CD4-positive, alpha-beta T cell (primary cell): ENCODE measurements at regions not wholly inside any gene's neighbourhood (a gene's known extent, or its start where the extent isn't known, plus 50 kb on each side); places are given as distances from the start of the nearest gene placed in this dataset.

Experiments
- ATAC-seq: fragments of 200-7000 bp; cut with Tn5 transposase; one replicate; pipeline ENCODE4 v1.10.0; 2022; ENCODE audit warnings: mild to moderate bottlenecking; ENCODE audit not compliant: poor library complexity
- CTCF ChIA-PET: fragments of 350-600 bp; sonication (Branson Sonifier 250); formaldehyde crosslinking; loops from one replicate; lab custom pipeline; 2021; ENCODE audit warnings: antibody characterized with exemption, inconsistent platforms; lab: Charles Lee
- POLR2A ChIA-PET: fragments of 350-600 bp; sonication (Branson Sonifier 250); formaldehyde crosslinking; loops from one replicate; lab custom pipeline; 2021; ENCODE audit warnings: antibody characterized with exemption, inconsistent platforms; lab: Charles Lee
- DNase-seq, 14 experiments: peaks; one replicate each; pipeline ENCODE4 v3.0.0-alpha.2; 2013 to 2020; ENCODE audit warnings: mixed read lengths in 2 of 14
- H3K27ac ChIP-seq, 2 donors: one replicate each; pipeline versions ENCODE4 v1.5.1 to v1.7.0; 2013; ENCODE audit warnings: low read length in 2 of 2, low read depth in 1 of 2, mild to moderate bottlenecking in 1 of 2
- H3K27me3 ChIP-seq, 2 experiments: 1 replicate in 1 of 2; 2 replicates in 1 of 2; pipeline versions ENCODE4 v1.6.1 to v1.7.0; 2013; ENCODE audit warnings: low read length in 2 of 2, control low read depth in 1 of 2, mild to moderate bottlenecking in 1 of 2, moderate library complexity in 1 of 2; ENCODE audit not compliant: insufficient read depth in 2 of 2, control insufficient read depth in 1 of 2
- H3K36me3 ChIP-seq: one replicate; pipeline ENCODE4 v1.6.1; 2013; ENCODE audit warnings: low read length, control low read depth; ENCODE audit not compliant: insufficient read depth
- H3K4me1 ChIP-seq: one replicate; pipeline ENCODE4 v1.6.1; 2013; ENCODE audit warnings: low read length, control low read depth; ENCODE audit not compliant: insufficient read depth
- H3K4me3 ChIP-seq: one replicate; pipeline ENCODE4 v1.5.1; 2013; ENCODE audit warnings: mild to moderate bottlenecking, low read length, moderate library complexity
- H3K9me3 ChIP-seq, 2 experiments: 1 replicate in 1 of 2; 2 replicates in 1 of 2; pipeline versions ENCODE4 v1.6.1 to v1.7.0; 2013; ENCODE audit warnings: low read length in 2 of 2, mild to moderate bottlenecking in 2 of 2, control low read depth in 1 of 2, moderate library complexity in 1 of 2; ENCODE audit not compliant: control insufficient read depth in 1 of 2, insufficient read depth in 1 of 2
- H3K27ac Mint-ChIP-seq: one replicate; pipeline ENCODE4 v1.8.0; 2020; ENCODE audit warnings: mixed read lengths
- H3K27me3 Mint-ChIP-seq: one replicate; pipeline ENCODE4 v1.8.0; 2021; ENCODE audit warnings: mixed read lengths
- H3K36me3 Mint-ChIP-seq: one replicate; pipeline ENCODE4 v1.8.0; 2021; ENCODE audit warnings: low read depth, mixed read lengths
- H3K4me1 Mint-ChIP-seq: one replicate; pipeline ENCODE4 v1.8.0; 2021; ENCODE audit warnings: low read depth, mixed read lengths
- H3K4me3 Mint-ChIP-seq: one replicate; pipeline ENCODE4 v1.8.0; 2020; ENCODE audit warnings: mild to moderate bottlenecking, mixed read lengths
- H3K9me3 Mint-ChIP-seq: one replicate; pipeline ENCODE4 v1.8.0; 2020; ENCODE audit warnings: mixed read lengths
- intact Hi-C, 2 experiments: fragments of 100-400 bp; cut with DNase I in 1 of 2; cut with micrococcal nuclease in 1 of 2; formaldehyde crosslinking; loops; one replicate each; pipeline versions ENCODE4 v1.15.1 to v1.9.0; 2023 to 2025; cut with DNase I, micrococcal nuclease
- TF ChIP-seq, protein P1 (sequence below): fragments of 200-600 bp; IDR thresholded peaks from one replicate; pipeline ENCODE4 v1.8.0; 2022; ENCODE audit warnings: antibody characterized with exemption, mild to moderate bottlenecking

- Mint-ChIP-seq H3K36me3 (no peaks in the 10 kb centered on the region), H3K27me3 (no peaks in the 10 kb centered on the region), H3K4me3 (no peak overlapping the region), H3K4me1 (no peaks in the 10 kb centered on the region), H3K27ac (no peak overlapping the region), H3K9me3 (no peaks in the 10 kb centered on the region)
- H3K4me3 ChIP-seq, result no peak overlapping the region
- no peak overlapping the region for H3K27ac ChIP-seq
- H3K9me3 ChIP-seq, result no peaks in the 10 kb centered on the region
- ATAC-seq (no peak), DNase-seq (no peak)
- TF ChIP-seq, protein P1, sequence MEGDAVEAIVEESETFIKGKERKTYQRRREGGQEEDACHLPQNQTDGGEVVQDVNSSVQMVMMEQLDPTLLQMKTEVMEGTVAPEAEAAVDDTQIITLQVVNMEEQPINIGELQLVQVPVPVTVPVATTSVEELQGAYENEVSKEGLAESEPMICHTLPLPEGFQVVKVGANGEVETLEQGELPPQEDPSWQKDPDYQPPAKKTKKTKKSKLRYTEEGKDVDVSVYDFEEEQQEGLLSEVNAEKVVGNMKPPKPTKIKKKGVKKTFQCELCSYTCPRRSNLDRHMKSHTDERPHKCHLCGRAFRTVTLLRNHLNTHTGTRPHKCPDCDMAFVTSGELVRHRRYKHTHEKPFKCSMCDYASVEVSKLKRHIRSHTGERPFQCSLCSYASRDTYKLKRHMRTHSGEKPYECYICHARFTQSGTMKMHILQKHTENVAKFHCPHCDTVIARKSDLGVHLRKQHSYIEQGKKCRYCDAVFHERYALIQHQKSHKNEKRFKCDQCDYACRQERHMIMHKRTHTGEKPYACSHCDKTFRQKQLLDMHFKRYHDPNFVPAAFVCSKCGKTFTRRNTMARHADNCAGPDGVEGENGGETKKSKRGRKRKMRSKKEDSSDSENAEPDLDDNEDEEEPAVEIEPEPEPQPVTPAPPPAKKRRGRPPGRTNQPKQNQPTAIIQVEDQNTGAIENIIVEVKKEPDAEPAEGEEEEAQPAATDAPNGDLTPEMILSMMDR, result no peak
- H3K27me3 ChIP-seq, result no peaks in the 10 kb centered on the region
- ChIA-PET CTCF (no interaction called here), POLR2A (no interaction called here)
- intact Hi-C loops, result no loop called here
- no peaks in the 10 kb centered on the region for H3K4me1 ChIP-seq
- H3K36me3 ChIP-seq, result no peaks in the 10 kb centered on the region
Observed at GRCh38 chr2:153072813-153073212, 354.4 kb downstream of the ARL6IP6 start.

DNA sequence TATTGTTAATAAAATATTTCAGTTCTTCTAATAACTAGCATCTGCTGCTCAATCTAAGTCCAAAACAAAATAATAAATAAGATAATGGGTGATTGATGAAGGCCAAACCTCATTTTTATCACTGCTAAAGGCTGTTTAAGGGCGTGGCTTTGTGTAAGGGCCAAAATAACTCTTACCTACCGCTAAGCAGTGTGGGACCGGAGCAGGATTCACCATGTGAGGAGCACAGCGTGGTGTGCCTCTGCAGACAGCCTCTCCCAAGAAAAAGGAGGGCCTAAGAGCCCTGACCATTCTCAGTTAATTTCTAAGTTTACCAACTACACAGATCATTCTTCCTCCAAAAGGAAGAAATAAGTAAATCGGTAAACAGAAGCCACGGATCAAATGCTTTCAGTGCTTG, 353.7 kb downstream of the ARL6IP6 start:
- Histone ChIP-seq H3K27me3 (no peaks in the 10 kb centered on the region), H3K4me3 (no peak overlapping the region), H3K36me3 (no peaks in the 10 kb centered on the region), H3K4me1 (no peaks in the 10 kb centered on the region), H3K27ac (no peak overlapping the region), H3K9me3 (no peaks in the 10 kb centered on the region)
- DNase-seq (no peak), ATAC-seq (no peak)
- Mint-ChIP-seq H3K4me3 (no peak overlapping the region), H3K9me3 (no peaks in the 10 kb centered on the region), H3K4me1 (no peaks in the 10 kb centered on the region), H3K27ac (no peak overlapping the region), H3K36me3 (no peaks in the 10 kb centered on the region), H3K27me3 (no peaks in the 10 kb centered on the region)
- ChIA-PET CTCF (no interaction called here), POLR2A (no interaction called here)
- intact Hi-C loops, result no loop called here
- TF ChIP-seq, protein P1, result no peak

DNA sequence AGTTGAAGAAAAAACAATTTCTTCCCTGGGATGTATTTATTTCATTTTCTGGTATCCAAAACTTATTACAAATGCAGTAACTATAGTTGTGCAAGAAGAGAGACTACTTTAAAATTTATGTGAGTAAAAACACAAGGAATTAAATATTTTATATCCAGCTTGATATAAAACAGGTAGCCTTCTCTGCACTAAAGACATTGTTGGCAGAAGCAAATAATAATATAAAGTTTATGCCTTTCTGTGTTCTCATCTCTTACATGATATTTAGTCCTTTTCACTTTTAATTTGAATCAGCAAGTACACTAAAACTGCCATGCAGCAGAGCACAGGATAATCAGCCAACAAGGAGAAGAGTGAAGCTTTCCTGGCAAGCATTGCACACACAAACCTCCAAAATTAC, 352.7 kb downstream of the ARL6IP6 start:
- no peak for DNase-seq
- TF ChIP-seq, protein P1, result no peak
- Histone ChIP-seq H3K9me3 (no peaks in the 10 kb centered on the region), H3K4me1 (no peaks in the 10 kb centered on the region), H3K27ac (no peak overlapping the region), H3K4me3 (no peak overlapping the region), H3K27me3 (no peaks in the 10 kb centered on the region), H3K36me3 (no peaks in the 10 kb centered on the region)
- no peaks in the 10 kb centered on the region for H3K27me3 Mint-ChIP-seq
- ATAC-seq, result no peak
- ChIA-PET CTCF (no interaction called here), POLR2A (no interaction called here)
- no peak overlapping the region for H3K4me3 Mint-ChIP-seq
- no peak overlapping the region for H3K27ac Mint-ChIP-seq
- no peaks in the 10 kb centered on the region for H3K4me1 Mint-ChIP-seq
- intact Hi-C loops, result no loop called here
- H3K36me3 Mint-ChIP-seq, result no peaks in the 10 kb centered on the region
- no peaks in the 10 kb centered on the region for H3K9me3 Mint-ChIP-seq
